Upper lobe of left lung (tissue), 6 donors: ENCODE measurements at regions not wholly inside any gene's neighbourhood (a gene's known extent, or its start where the extent isn't known, plus 50 kb on each side); places are given as distances from the start of the nearest gene placed in this dataset.

Experiments used
- ATAC-seq, 2 donors: fragments of 200-7000 bp; cut with Tn5 transposase; one replicate each; pipeline ENCODE4 v1.9.1; 2022; ENCODE audit warnings: mild to moderate bottlenecking in 2 of 2, moderate library complexity in 2 of 2; ENCODE audit not compliant: low FRiP score in 2 of 2
- DNase-seq, 2 donors: peaks; one replicate each; pipeline ENCODE4 v3.0.0-alpha.2; 2019 to 2020
- H3K27ac ChIP-seq, 4 donors: fragments of 200-600 bp; sonication (generic); one replicate each; pipeline ENCODE4 v1.5.1; 2016 to 2019
- H3K27me3 ChIP-seq, 4 donors: fragments of 200-600 bp; sonication (generic); one replicate each; pipeline ENCODE4 v1.5.1; 2017 to 2019
- H3K36me3 ChIP-seq, 4 donors: fragments of 200-600 bp; sonication (generic); one replicate each; pipeline ENCODE4 v1.5.1; 2016 to 2019
- H3K4me1 ChIP-seq, 4 donors: fragments of 200-600 bp; sonication (generic); one replicate each; pipeline ENCODE4 v1.5.1; 2018 to 2019
- H3K4me3 ChIP-seq, 4 donors: fragments of 200-600 bp; sonication (generic); one replicate each; pipeline ENCODE4 v1.5.1; 2017 to 2019; ENCODE audit warnings: mild to moderate bottlenecking in 2 of 4, moderate library complexity in 1 of 4
- H3K9me3 ChIP-seq, 4 donors: fragments of 200-600 bp; sonication (generic); one replicate each; pipeline ENCODE4 v1.5.1; 2018 to 2019
- CTCF ChIP-seq, 6 experiments: fragments of 450-650 bp in 4 of 6; fragments of 200-600 bp in 2 of 6; sonication (generic) in 2 of 6; IDR thresholded peaks; one replicate each; pipeline ENCODE4 v1.5.1; 2016 to 2019; ENCODE audit warnings: antibody characterized with exemption in 6 of 6
- EP300 ChIP-seq, 4 donors: sonication (generic); formaldehyde crosslinking; IDR thresholded peaks; one replicate each; pipeline ENCODE4 v1.5.1; 2017; ENCODE audit warnings: antibody characterized with exemption in 4 of 4, control low read depth in 2 of 4
- POLR2A ChIP-seq, 4 donors: fragments of 450-650 bp; IDR thresholded peaks; one replicate each; pipeline ENCODE4 v1.5.1; 2016 to 2017; ENCODE audit warnings: antibody characterized with exemption in 4 of 4, mild to moderate bottlenecking in 2 of 4
- POLR2AphosphoS5 ChIP-seq, 2 donors: sonication (generic); formaldehyde crosslinking; IDR thresholded peaks; one replicate each; pipeline ENCODE4 v1.5.1; 2017; ENCODE audit warnings: antibody characterized with exemption in 2 of 2
- WGBS, 2 donors: methylation state at CpG; one replicate each; pipeline ENCODE4 v1.1.5; 2017 to 2018; 5-methylcytosine and 5-hydroxymethylcytosine counted together
- donor health status: DM: no; HTN: no; CAD: no; lungs with moderate emphysema.
- donor health status: DM: no; HTN: yes; CAD: no; lungs with severe emphysema.

- whole genome bisulfite sequencing, 2 donors: 70 to 72% methylated on average over 4 of the region's 4 CpGs
- H3K36me3 ChIP-seq: no peaks in the 10 kb centered on the region
- no peaks in the 10 kb centered on the region for H3K4me1 ChIP-seq
- DNase-seq: no peak
- H3K4me3 ChIP-seq: no peak overlapping the region
- no peak for ATAC-seq
- H3K27ac ChIP-seq: no peak overlapping the region
- TF ChIP-seq POLR2AphosphoS5 (IDR thresholded peaks at IDR 0.05) (no peak), POLR2A (IDR thresholded peaks at IDR 0.05) (no peak), CTCF (IDR thresholded peaks at IDR 0.05) (no peak), EP300 (IDR thresholded peaks at IDR 0.05) (no peak)
- no peaks in the 10 kb centered on the region for H3K27me3 ChIP-seq
- H3K9me3 ChIP-seq: no peaks in the 10 kb centered on the region
Measured at GRCh38 chr2:14735696-14736095, 103.2 kb downstream of the LRATD1 start.

- Histone ChIP-seq H3K9me3 (no peaks in the 10 kb centered on the region), H3K4me3 (no peak overlapping the region), H3K4me1 (no peaks in the 10 kb centered on the region), H3K27ac (no peak overlapping the region), H3K36me3 (no peaks in the 10 kb centered on the region), H3K27me3 (no peaks in the 10 kb centered on the region)
- no peak for DNase-seq
- TF ChIP-seq POLR2AphosphoS5 (IDR thresholded peaks at IDR 0.05) (no peak), POLR2A (IDR thresholded peaks at IDR 0.05) (no peak), EP300 (IDR thresholded peaks at IDR 0.05) (no peak)
- WGBS, 2 donors: 23 to 38% methylated on average over 1 of the region's 1 CpG
- no peak for ATAC-seq
Measured at GRCh38 chr2:14737201-14737600, 104.7 kb downstream of the LRATD1 start.

- ATAC-seq (no peak), DNase-seq (no peak)
- H3K4me1 ChIP-seq: no peaks in the 10 kb centered on the region
- H3K27me3 ChIP-seq: no peaks in the 10 kb centered on the region
- H3K9me3 ChIP-seq: no peaks in the 10 kb centered on the region
- no peak overlapping the region for H3K27ac ChIP-seq
- TF ChIP-seq POLR2AphosphoS5 (IDR thresholded peaks at IDR 0.05) (no peak), EP300 (IDR thresholded peaks at IDR 0.05) (no peak), CTCF (IDR thresholded peaks at IDR 0.05) (no peak), POLR2A (IDR thresholded peaks at IDR 0.05) (no peak)
- WGBS, 2 donors: 69 to 83% methylated on average over 1 of the region's 1 CpG
- H3K4me3 ChIP-seq: no peak overlapping the region
- no peaks in the 10 kb centered on the region for H3K36me3 ChIP-seq
Measured at GRCh38 chr2:14743861-14744260, 111.3 kb downstream of the LRATD1 start.

GRCh38 chr2:14745288-14746076 is 113.0 kb downstream of the LRATD1 start:
- ATAC-seq: no peak
- Histone ChIP-seq H3K27me3 (no peaks in the 10 kb centered on the region), H3K9me3 (no peaks in the 10 kb centered on the region), H3K27ac (no peak overlapping the region), H3K4me3 (no peak overlapping the region), H3K36me3 (no peaks in the 10 kb centered on the region), H3K4me1 (no peaks in the 10 kb centered on the region)
- 82 to 86% methylated on average over 9 of the region's 9 CpGs for whole genome bisulfite sequencing, 2 donors
- TF ChIP-seq EP300 (IDR thresholded peaks at IDR 0.05) (no peak), POLR2A (IDR thresholded peaks at IDR 0.05) (no peak), CTCF (IDR thresholded peaks at IDR 0.05) (no peak), POLR2AphosphoS5 (IDR thresholded peaks at IDR 0.05) (no peak)
- no peak for DNase-seq

GRCh38 chr2:14746133-14746532 is 113.6 kb downstream of the LRATD1 start:
- 97 to 98% methylated on average over 7 of the region's 7 CpGs for WGBS, 2 donors

More at GRCh38 chr2:14746133-14746532, 113.6 kb downstream of the LRATD1 start:
- DNase-seq: no peak
- H3K4me3 ChIP-seq: no peak overlapping the region
- H3K36me3 ChIP-seq: no peaks in the 10 kb centered on the region
- H3K27ac ChIP-seq: no peak overlapping the region
- no peaks in the 10 kb centered on the region for H3K9me3 ChIP-seq
- ATAC-seq: no peak
- no peaks in the 10 kb centered on the region for H3K4me1 ChIP-seq
- TF ChIP-seq POLR2A (IDR thresholded peaks at IDR 0.05) (no peak), CTCF (IDR thresholded peaks at IDR 0.05) (no peak)
- no peaks in the 10 kb centered on the region for H3K27me3 ChIP-seq
